WTC11 (cell line): ENCODE measurements at regions not wholly inside any gene's neighbourhood (a gene's known extent, or its start where the extent isn't known, plus 50 kb on each side); places are given as distances from the start of the nearest gene placed in this dataset.
A peak's percentile ranks its signal among the peaks of the same experiment; 100 is the strongest.

Experiments
- ATAC-seq: fragments of 200-7000 bp; cut with Tn5 transposase; 2 replicates; pipeline ENCODE4 v1.10.0; 2021; ENCODE audit warnings: mild to moderate bottlenecking, moderate library complexity
- CTCF ChIA-PET: fragments of 300-600 bp; sonication (Branson Sonifier 250); formaldehyde crosslinking; loops from one replicate; lab custom pipeline; 2021; ENCODE audit warnings: antibody characterized with exemption; lab: Charles Lee
- POLR2A ChIA-PET: fragments of 350-600 bp; sonication (Branson Sonifier 250); formaldehyde crosslinking; loops from one replicate; lab custom pipeline; 2021; ENCODE audit warnings: antibody characterized with exemption; lab: Charles Lee
- DNase-seq: peaks from one replicate; pipeline ENCODE4 v3.0.0; 2021; ENCODE audit warnings: low spot score
- H3K27ac Mint-ChIP-seq: 2 replicates; pipeline ENCODE4 v1.8.0; 2021; ENCODE audit warnings: mixed read lengths
- H3K27me3 Mint-ChIP-seq: 2 replicates; pipeline ENCODE4 v1.8.0; 2021; ENCODE audit warnings: low read depth, mild to moderate bottlenecking, moderate library complexity, mixed read lengths
- H3K36me3 Mint-ChIP-seq: 2 replicates; pipeline ENCODE4 v1.8.0; 2021; ENCODE audit warnings: mixed read lengths
- H3K4me1 Mint-ChIP-seq: 2 replicates; pipeline ENCODE4 v1.8.0; 2022; ENCODE audit warnings: mixed read lengths
- H3K4me3 Mint-ChIP-seq: 2 replicates; pipeline ENCODE4 v1.8.0; 2021; ENCODE audit warnings: mild to moderate bottlenecking, moderate library complexity, mixed read lengths
- H3K9me3 Mint-ChIP-seq: 2 replicates; pipeline ENCODE4 v1.8.0; 2021; ENCODE audit warnings: mixed read lengths
- AFF4 ChIP-seq: sonication (generic); formaldehyde crosslinking; IDR thresholded peaks from 2 replicates; pipeline ENCODE4 v1.8.1; 2023; ENCODE audit warnings: mild to moderate bottlenecking, missing genetic modification reagents, borderline replicate concordance
- E2F1 ChIP-seq: sonication (generic); formaldehyde crosslinking; IDR thresholded peaks from 2 replicates; pipeline ENCODE4 v1.8.0; 2022; ENCODE audit warnings: mild to moderate bottlenecking, missing genetic modification reagents
- FOXK1 ChIP-seq: sonication (generic); formaldehyde crosslinking; IDR thresholded peaks from 2 replicates; pipeline ENCODE4 v1.8.0; 2022; ENCODE audit warnings: mild to moderate bottlenecking, moderate library complexity, missing genetic modification reagents
- GTF2I ChIP-seq: fragments of 250-450 bp; sonication (Bioruptor Pico); conservative IDR thresholded peaks from 2 replicates; pipeline ENCODE4 v1.4.0; 2021; ENCODE audit warnings: mild to moderate bottlenecking
- MYBL2 ChIP-seq: sonication (generic); formaldehyde crosslinking; IDR thresholded peaks from 2 replicates; pipeline ENCODE4 v1.8.1; 2023; ENCODE audit warnings: mild to moderate bottlenecking, moderate library complexity, missing genetic modification reagents
- NFE2L1 ChIP-seq: sonication (generic); formaldehyde crosslinking; IDR thresholded peaks from 2 replicates; pipeline ENCODE4 v1.8.1; 2023; ENCODE audit warnings: missing genetic modification reagents
- NR3C1 ChIP-seq: sonication (generic); formaldehyde crosslinking; conservative IDR thresholded peaks from 2 replicates; pipeline ENCODE4 v1.8.1; 2023; ENCODE audit warnings: low read depth, mild to moderate bottlenecking, missing genetic modification reagents
- PRRX2 ChIP-seq: fragments of 250-450 bp; sonication (Bioruptor Pico); IDR thresholded peaks from 2 replicates; pipeline ENCODE4 v1.8.0; 2021; ENCODE audit warnings: mild to moderate bottlenecking
- RORB ChIP-seq: fragments of 250-450 bp; sonication (Bioruptor Pico); IDR thresholded peaks from 2 replicates; pipeline ENCODE4 v1.9.0; 2021; ENCODE audit warnings: mild to moderate bottlenecking
- SP1 ChIP-seq: sonication (generic); formaldehyde crosslinking; conservative IDR thresholded peaks from 2 replicates; pipeline ENCODE4 v1.8.1; 2022; ENCODE audit warnings: missing genetic modification reagents
- TCF7 ChIP-seq: sonication (generic); formaldehyde crosslinking; IDR thresholded peaks from 2 replicates; pipeline ENCODE4 v1.8.0; 2022; ENCODE audit warnings: mild to moderate bottlenecking, low read depth, missing genetic modification reagents, moderate library complexity
- ZBTB21 ChIP-seq: sonication (generic); formaldehyde crosslinking; IDR thresholded peaks from 2 replicates; pipeline ENCODE4 v1.8.1; 2023; ENCODE audit warnings: mild to moderate bottlenecking, missing genetic modification reagents, borderline replicate concordance
- ZNF232 ChIP-seq: sonication (generic); formaldehyde crosslinking; IDR thresholded peaks from 2 replicates; pipeline ENCODE4 v1.8.0; 2022; ENCODE audit warnings: mild to moderate bottlenecking, missing genetic modification reagents
- ZNF423 ChIP-seq: fragments of 250-450 bp; sonication (Bioruptor Pico); IDR thresholded peaks from 2 replicates; pipeline ENCODE4 v2.1.2; 2022; ENCODE audit warnings: mild to moderate bottlenecking, moderate library complexity
- ZNF532 ChIP-seq: fragments of 250-450 bp; sonication (Bioruptor Pico); IDR thresholded peaks from 2 replicates; pipeline ENCODE4 v1.9.0; 2021; ENCODE audit warnings: mild to moderate bottlenecking, borderline replicate concordance

GRCh38 chr12:77569876-77570275 lies 260.8 kb upstream of the NAV3 start:
- Mint-ChIP-seq H3K4me3 (no peak overlapping the region), H3K4me1 (no peaks in the 10 kb centered on the region), H3K9me3 (no peaks in the 10 kb centered on the region), H3K36me3 (no peaks in the 10 kb centered on the region), H3K27ac (no peak overlapping the region), H3K27me3 (no peaks in the 10 kb centered on the region)
- ChIA-PET POLR2A (no interaction called here), CTCF (no interaction called here)
- no peak for TF ChIP-seq NR3C1
- DNase-seq (no peak), ATAC-seq (no peak)

- no peaks in the 10 kb centered on the region for H3K27me3 Mint-ChIP-seq
- H3K36me3 Mint-ChIP-seq, result no peaks in the 10 kb centered on the region
- no peak overlapping the region for H3K27ac Mint-ChIP-seq
- TF ChIP-seq ZNF232 (CRISPR knock-in tag) (no peak), AFF4 (no peak), ZNF532 (CRISPR knock-in tag) (no peak), ZBTB21 (CRISPR knock-in tag) (no peak), TCF7 (CRISPR knock-in tag) (no peak), E2F1 (CRISPR knock-in tag) (no peak), FOXK1 (CRISPR knock-in tag) (no peak)
- TF ChIP-seq, all 79 proteins: peak for 0
- Mint-ChIP-seq H3K4me3 (no peak overlapping the region), H3K9me3 (no peaks in the 10 kb centered on the region), H3K4me1 (no peaks in the 10 kb centered on the region)
- ChIA-PET CTCF (interaction anchor here (0.8 kb wide), 1 partner anchor 125 kb away, joined by 3 read pairs; no protein-coding TSS in a partner anchor), POLR2A (no interaction called here)
- ATAC-seq (peak; percentile 97), DNase-seq (peak; percentile 20)
Observed at GRCh38 chr12:77560714-77561113, 270.0 kb upstream of the NAV3 start.

GRCh38 chr12:77559400-77560074 lies 271.2 kb upstream of the NAV3 start:
- H3K9me3 Mint-ChIP-seq, result no peaks in the 10 kb centered on the region
- H3K27ac Mint-ChIP-seq, result no peak overlapping the region
- H3K27me3 Mint-ChIP-seq, result no peaks in the 10 kb centered on the region
- ATAC-seq, result no peak
- CTCF ChIA-PET, result no interaction called here
- DNase-seq, result no peak
- H3K36me3 Mint-ChIP-seq, result no peaks in the 10 kb centered on the region
- POLR2A ChIA-PET, result no interaction called here
- TF ChIP-seq ZNF423 (CRISPR knock-in tag) (no peak), SP1 (CRISPR knock-in tag) (no peak), ZNF532 (CRISPR knock-in tag) (no peak), MYBL2 (CRISPR knock-in tag) (no peak), PRRX2 (CRISPR knock-in tag) (no peak), RORB (no peak), NFE2L1 (CRISPR knock-in tag) (no peak), TCF7 (CRISPR knock-in tag) (no peak), GTF2I (CRISPR knock-in tag) (no peak)
- no peak overlapping the region for H3K4me3 Mint-ChIP-seq
- H3K4me1 Mint-ChIP-seq, result no peaks in the 10 kb centered on the region
